ENCODE measurements at regions not wholly inside any gene's neighbourhood (a gene's known extent, or its start where the extent isn't known, plus 50 kb on each side); places are given as distances from the start of the nearest gene placed in this dataset.
"Not testable (repeated sequence)": the region's sequence is repeated elsewhere in the genome, so short reads cannot be mapped to it uniquely, and the experiment has no call there.

GRCh38 chr12:88904705-88905104 lies 324.4 kb upstream of the KITLG start:
- DNase-seq (ENCODE audit: low read depth, low spot score) = no peak

GRCh38 chr12:88903333-88903732 lies 323.1 kb upstream of the KITLG start:
- no peak for DNase-seq (ENCODE audit: low read depth, low spot score)

GRCh38 chr12:88897723-88898122 lies 317.5 kb upstream of the KITLG start:
- peak; percentile 89 for DNase-seq (ENCODE audit: low read depth, low spot score)

GRCh38 chr12:88896958-88897357 lies 316.7 kb upstream of the KITLG start:
- peak; percentile 56 for DNase-seq (ENCODE audit: low read depth, low spot score)

GRCh38 chr12:88895634-88896033 lies 315.4 kb upstream of the KITLG start:
- no peak for DNase-seq (ENCODE audit: low read depth, low spot score)

- DNase-seq (ENCODE audit: low read depth, low spot score) = no peak
Measured at GRCh38 chr12:88893801-88894200, 313.5 kb upstream of the KITLG start.

GRCh38 chr12:88891434-88891833 lies 311.2 kb upstream of the KITLG start:
- DNase-seq (ENCODE audit: low read depth, low spot score) = not testable (repeated sequence)

- DNase-seq (ENCODE audit: low read depth, low spot score) = no peak
Measured at GRCh38 chr12:88889326-88890110, 309.2 kb upstream of the KITLG start.

- no peak for DNase-seq (ENCODE audit: low read depth, low spot score)
Measured at GRCh38 chr12:88884600-88884999, 304.3 kb upstream of the KITLG start.

- DNase-seq (ENCODE audit: low read depth, low spot score) = no peak
Measured at GRCh38 chr12:88882662-88883061, 302.4 kb upstream of the KITLG start.

GRCh38 chr12:88880051-88880450 lies 299.8 kb upstream of the KITLG start:
- no peak for DNase-seq (ENCODE audit: low read depth, low spot score)

- DNase-seq (ENCODE audit: low read depth, low spot score) = no peak
Measured at GRCh38 chr12:88878295-88878694, 298.0 kb upstream of the KITLG start.

GRCh38 chr12:88876857-88877256 lies 296.6 kb upstream of the KITLG start:
- no peak for DNase-seq (ENCODE audit: low read depth, low spot score)

GRCh38 chr12:88870000-88870737 lies 289.9 kb upstream of the KITLG start:
- no peak for DNase-seq (ENCODE audit: low read depth, low spot score)

GRCh38 chr12:88868050-88868449 lies 287.8 kb upstream of the KITLG start:
- DNase-seq (ENCODE audit: low read depth, low spot score) = no peak

- no peak for DNase-seq (ENCODE audit: low read depth, low spot score)
Measured at GRCh38 chr12:88867510-88867909, 287.2 kb upstream of the KITLG start.

- no peak for DNase-seq (ENCODE audit: low read depth, low spot score)
Measured at GRCh38 chr12:88866881-88867280, 286.6 kb upstream of the KITLG start.

- no peak for DNase-seq (ENCODE audit: low read depth, low spot score)
Measured at GRCh38 chr12:88865537-88865936, 285.3 kb upstream of the KITLG start.

GRCh38 chr12:88860851-88861250 lies 280.6 kb upstream of the KITLG start:
- DNase-seq (ENCODE audit: low read depth, low spot score) = no peak

- DNase-seq (ENCODE audit: low read depth, low spot score) = no peak
Measured at GRCh38 chr12:88856201-88856600, 275.9 kb upstream of the KITLG start.

GRCh38 chr12:88855301-88855700 lies 275.0 kb upstream of the KITLG start:
- DNase-seq (ENCODE audit: low read depth, low spot score) = no peak

GRCh38 chr12:88854260-88854659 lies 274.0 kb upstream of the KITLG start:
- no peak for DNase-seq (ENCODE audit: low read depth, low spot score)

- DNase-seq (ENCODE audit: low read depth, low spot score) = not testable (repeated sequence)
Measured at GRCh38 chr12:88847246-88847645, 267.0 kb upstream of the KITLG start.
